Vagina (tissue), 2 donors: ENCODE measurements at regions not wholly inside any gene's neighbourhood (a gene's known extent, or its start where the extent isn't known, plus 50 kb on each side); places are given as distances from the start of the nearest gene placed in this dataset.
A peak's percentile ranks its signal among the peaks of the same experiment; 100 is the strongest.
"Not testable (repeated sequence)": the region's sequence is repeated elsewhere in the genome, so short reads cannot be mapped to it uniquely, and the experiment has no call there.

Experiments used
- DNase-seq, 2 donors: peaks; one replicate each; pipeline ENCODE4 v3.0.0-alpha.2; 2017; ENCODE audit errors: extremely low spot score in 2 of 2
- H3K27ac ChIP-seq: fragments of 200-600 bp; sonication (generic); one replicate; pipeline ENCODE4 v1.5.1; 2019
- H3K27me3 ChIP-seq: fragments of 200-600 bp; sonication (generic); one replicate; pipeline ENCODE4 v1.5.1; 2019
- H3K36me3 ChIP-seq, 2 donors: fragments of 200-600 bp; sonication (generic); one replicate each; pipeline ENCODE4 v1.5.1; 2017 to 2019
- H3K4me1 ChIP-seq: fragments of 200-600 bp; sonication (generic); one replicate; pipeline ENCODE4 v1.5.1; 2019
- H3K4me3 ChIP-seq, 2 donors: fragments of 200-600 bp; sonication (generic); 1 replicate in 1 of 2; 2 replicates in 1 of 2; pipeline ENCODE4 v1.5.1; 2016 to 2019
- H3K9me3 ChIP-seq: fragments of 200-600 bp; sonication (generic); one replicate; pipeline ENCODE4 v1.5.1; 2019
- POLR2A ChIP-seq, 2 donors: fragments of 450-650 bp; IDR thresholded peaks; one replicate each; pipeline ENCODE4 v1.6.1; 2017; ENCODE audit warnings: antibody characterized with exemption in 2 of 2, mild to moderate bottlenecking in 2 of 2, moderate library complexity in 2 of 2
- POLR2AphosphoS5 ChIP-seq, 2 donors: sonication (generic); formaldehyde crosslinking; IDR thresholded peaks; one replicate each; pipeline ENCODE4 v1.9.0; 2017; ENCODE audit warnings: antibody characterized with exemption in 2 of 2, mild to moderate bottlenecking in 2 of 2, low read depth in 1 of 2; ENCODE audit not compliant: insufficient read depth in 1 of 2
- intact Hi-C: fragments of 100-400 bp; cut with DNase I; formaldehyde crosslinking; loops from one replicate; pipeline ENCODE4 v1.15.1; 2023
- TF ChIP-seq, protein P1 (sequence below), 3 experiments: fragments of 450-650 bp in 2 of 3; fragments of 200-600 bp in 1 of 3; sonication (generic) in 1 of 3; IDR thresholded peaks; one replicate each; pipeline ENCODE4 v1.5.1; 2017 to 2019; ENCODE audit warnings: antibody characterized with exemption in 3 of 3, mild to moderate bottlenecking in 2 of 3, moderate library complexity in 2 of 3

DNA sequence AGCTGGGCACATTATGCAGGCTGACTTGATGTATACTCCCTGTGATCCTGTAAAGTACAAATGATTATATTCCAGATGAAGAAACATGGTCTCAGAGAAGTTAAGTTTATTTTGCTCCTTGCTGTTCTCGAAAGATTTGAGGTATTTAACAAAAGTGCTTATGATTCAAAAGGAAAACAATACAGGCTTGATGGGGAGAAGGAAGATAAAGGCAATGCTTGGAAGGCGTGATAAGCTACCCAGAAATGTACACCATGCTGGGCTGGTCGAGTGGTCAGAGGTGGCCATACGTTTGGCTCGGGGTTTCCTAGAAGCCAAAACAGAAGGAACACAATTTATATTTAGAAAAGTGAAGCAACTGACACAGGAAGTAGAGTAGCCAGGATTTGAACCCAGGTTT, 201.0 kb downstream of the KTN1 start:
- H3K27me3 ChIP-seq = no peaks in the 10 kb centered on the region
- no peaks in the 10 kb centered on the region for H3K9me3 ChIP-seq
- intact Hi-C loops = no loop called here
- H3K27ac ChIP-seq = no peak overlapping the region
- no peak for DNase-seq
- no peak overlapping the region for H3K4me3 ChIP-seq
- H3K36me3 ChIP-seq = no peaks in the 10 kb centered on the region
- no peak for TF ChIP-seq POLR2A (IDR thresholded peaks at IDR 0.05)
- TF ChIP-seq, protein P1, sequence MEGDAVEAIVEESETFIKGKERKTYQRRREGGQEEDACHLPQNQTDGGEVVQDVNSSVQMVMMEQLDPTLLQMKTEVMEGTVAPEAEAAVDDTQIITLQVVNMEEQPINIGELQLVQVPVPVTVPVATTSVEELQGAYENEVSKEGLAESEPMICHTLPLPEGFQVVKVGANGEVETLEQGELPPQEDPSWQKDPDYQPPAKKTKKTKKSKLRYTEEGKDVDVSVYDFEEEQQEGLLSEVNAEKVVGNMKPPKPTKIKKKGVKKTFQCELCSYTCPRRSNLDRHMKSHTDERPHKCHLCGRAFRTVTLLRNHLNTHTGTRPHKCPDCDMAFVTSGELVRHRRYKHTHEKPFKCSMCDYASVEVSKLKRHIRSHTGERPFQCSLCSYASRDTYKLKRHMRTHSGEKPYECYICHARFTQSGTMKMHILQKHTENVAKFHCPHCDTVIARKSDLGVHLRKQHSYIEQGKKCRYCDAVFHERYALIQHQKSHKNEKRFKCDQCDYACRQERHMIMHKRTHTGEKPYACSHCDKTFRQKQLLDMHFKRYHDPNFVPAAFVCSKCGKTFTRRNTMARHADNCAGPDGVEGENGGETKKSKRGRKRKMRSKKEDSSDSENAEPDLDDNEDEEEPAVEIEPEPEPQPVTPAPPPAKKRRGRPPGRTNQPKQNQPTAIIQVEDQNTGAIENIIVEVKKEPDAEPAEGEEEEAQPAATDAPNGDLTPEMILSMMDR (IDR thresholded peaks at IDR 0.05) = no peak
- no peak for TF ChIP-seq POLR2AphosphoS5 (IDR thresholded peaks at IDR 0.05; ENCODE audit: insufficient read depth in 1 of 2, low read depth in 1 of 2)
- peaks cover 16% of the 10 kb centered on the region for H3K4me1 ChIP-seq

DNA sequence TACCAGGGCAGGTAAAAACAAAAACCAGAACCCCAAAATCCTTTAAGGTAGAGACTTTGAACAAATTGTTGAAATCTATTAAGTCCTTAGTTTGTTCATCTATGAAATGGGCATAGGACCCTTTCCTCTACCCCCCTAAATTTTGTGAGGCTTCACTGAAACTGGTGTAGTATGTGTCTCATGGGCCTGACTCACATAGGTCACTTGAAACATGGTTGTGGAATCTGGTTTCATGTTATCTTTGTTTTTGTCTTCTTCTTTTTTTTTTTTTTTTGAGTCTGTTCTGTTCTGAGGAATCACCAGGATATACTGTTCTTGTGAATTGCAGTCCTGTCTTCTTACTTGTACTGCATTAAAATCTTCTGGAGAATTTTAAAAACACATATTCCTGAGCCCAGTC, 202.2 kb downstream of the KTN1 start:
- TF ChIP-seq POLR2A (IDR thresholded peaks at IDR 0.05) (no peak), POLR2AphosphoS5 (IDR thresholded peaks at IDR 0.05; ENCODE audit: insufficient read depth in 1 of 2, low read depth in 1 of 2) (no peak)
- TF ChIP-seq, protein P1 (IDR thresholded peaks at IDR 0.05) = no peak
- Histone ChIP-seq H3K36me3 (no peaks in the 10 kb centered on the region), H3K27me3 (no peaks in the 10 kb centered on the region), H3K4me3 (no peak overlapping the region), H3K27ac (no peak overlapping the region), H3K9me3 (no peaks in the 10 kb centered on the region), H3K4me1 (peaks cover 16% of the 10 kb centered on the region)
- intact Hi-C loops = no loop called here
- DNase-seq = no peak

DNA sequence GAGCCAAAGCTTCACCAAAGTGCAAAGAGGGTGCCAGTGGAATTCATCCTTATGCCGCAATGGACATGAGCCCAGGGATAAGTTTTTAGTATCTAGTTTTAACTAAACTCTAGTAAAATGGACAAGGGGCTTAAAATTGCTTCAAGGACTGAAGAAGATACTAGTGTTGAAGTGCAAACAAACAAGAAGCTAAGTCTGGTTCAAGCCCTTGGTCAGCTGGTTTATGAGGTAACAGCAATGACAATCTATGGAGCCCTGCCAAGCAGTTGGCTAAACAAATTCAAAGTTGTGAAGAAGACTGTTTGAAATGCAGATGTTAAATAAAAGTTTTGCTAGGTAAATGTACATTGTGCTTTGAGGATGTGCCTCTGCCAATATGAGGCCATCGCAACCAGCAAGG, 209.4 kb downstream of the KTN1 start:
- intact Hi-C loops = no loop called here
- no peak for DNase-seq
- H3K4me3 ChIP-seq = no peak overlapping the region
- no peaks in the 10 kb centered on the region for H3K27me3 ChIP-seq
- no peaks in the 10 kb centered on the region for H3K36me3 ChIP-seq
- H3K4me1 ChIP-seq = no peaks in the 10 kb centered on the region
- TF ChIP-seq, protein P1 (IDR thresholded peaks at IDR 0.05) = no peak
- no peak for TF ChIP-seq POLR2A (IDR thresholded peaks at IDR 0.05)
- TF ChIP-seq POLR2AphosphoS5 (IDR thresholded peaks at IDR 0.05; ENCODE audit: insufficient read depth in 1 of 2, low read depth in 1 of 2) = no peak
- H3K9me3 ChIP-seq = no peaks in the 10 kb centered on the region
- no peak overlapping the region for H3K27ac ChIP-seq

DNA sequence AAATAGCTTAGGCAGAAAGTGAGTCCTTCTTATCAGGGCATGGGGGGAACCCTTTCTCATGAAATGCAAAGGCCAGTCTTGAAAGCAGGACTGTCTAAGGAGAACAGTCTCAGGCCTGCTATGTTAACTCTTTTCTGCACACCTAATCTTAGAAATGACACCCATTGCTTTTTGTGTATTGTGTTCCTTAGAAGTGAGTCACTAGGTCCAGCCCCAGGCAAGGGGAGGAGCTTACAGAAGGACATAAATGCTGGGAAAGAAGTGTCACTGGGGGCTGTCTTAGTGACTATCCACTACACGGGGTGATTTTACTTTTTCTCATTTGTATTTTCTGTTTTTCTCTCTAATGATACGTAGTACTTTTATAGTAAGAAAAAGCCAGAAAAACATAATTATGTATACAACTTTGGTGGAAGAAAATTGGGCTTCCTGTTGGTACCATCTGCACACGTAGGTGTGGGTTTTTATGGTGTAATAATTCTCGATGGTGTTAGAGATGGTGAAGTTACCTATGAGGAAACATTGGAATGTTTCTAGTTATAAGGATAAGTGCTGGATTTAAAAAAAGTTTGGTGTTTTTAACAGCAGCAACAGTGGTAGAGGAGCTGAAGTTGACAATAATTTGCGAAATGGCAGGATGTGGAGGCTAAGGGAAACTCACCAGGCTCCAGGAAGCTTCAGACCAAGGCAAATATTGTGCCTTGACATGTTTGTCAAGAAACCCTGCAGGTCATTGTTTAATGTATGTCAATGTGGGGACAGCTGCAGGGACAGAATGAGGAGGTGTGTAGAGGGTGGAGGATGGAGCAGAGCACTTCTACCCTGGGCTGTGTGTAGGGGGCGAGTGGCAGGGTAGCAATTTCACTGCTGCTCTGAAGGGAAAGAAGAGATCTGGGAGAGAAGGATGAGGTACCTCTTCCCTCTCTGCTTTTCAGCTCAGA, 214.9 kb downstream of the KTN1 start:
- H3K4me3 ChIP-seq = no peak overlapping the region
- intact Hi-C loops = no loop called here
- H3K27ac ChIP-seq = no peak overlapping the region
- peaks cover 8% of the 10 kb centered on the region for H3K4me1 ChIP-seq
- peak in 1 of 2 donors; percentile 18 for DNase-seq
- H3K27me3 ChIP-seq = no peaks in the 10 kb centered on the region
- no peaks in the 10 kb centered on the region for H3K9me3 ChIP-seq
- H3K36me3 ChIP-seq = no peaks in the 10 kb centered on the region
- TF ChIP-seq POLR2AphosphoS5 (IDR thresholded peaks at IDR 0.05; ENCODE audit: insufficient read depth in 1 of 2, low read depth in 1 of 2) (no peak), POLR2A (IDR thresholded peaks at IDR 0.05) (no peak)
- TF ChIP-seq, protein P1 (IDR thresholded peaks at IDR 0.05) = no peak

DNA sequence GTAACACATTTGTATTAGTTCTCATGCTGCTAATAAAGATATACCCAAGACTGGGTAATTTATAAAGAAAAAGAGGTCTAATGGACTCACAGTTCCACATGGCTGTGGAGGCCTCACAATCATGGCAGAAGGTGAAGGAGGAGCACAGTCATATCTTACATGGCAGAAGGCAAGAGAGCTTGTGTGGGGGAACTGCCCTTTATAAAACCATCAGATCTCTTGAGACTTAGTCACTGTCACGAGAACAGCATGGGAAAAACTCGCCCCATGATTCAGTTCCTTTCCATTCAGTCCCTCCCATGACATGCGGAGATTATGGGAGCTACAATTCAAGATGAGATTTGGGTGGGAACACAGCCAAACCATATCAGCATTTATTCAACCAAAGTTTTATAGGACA, 216.5 kb downstream of the KTN1 start:
- H3K4me1 ChIP-seq, H3K27ac ChIP-seq, H3K4me3 ChIP-seq, H3K9me3 ChIP-seq, intact Hi-C loops, DNase-seq, H3K27me3 ChIP-seq, H3K36me3 ChIP-seq: not testable (repeated sequence)
